Prostate gland (tissue), 2 donors: ENCODE measurements at regions not wholly inside any gene's neighbourhood (a gene's known extent, or its start where the extent isn't known, plus 50 kb on each side); places are given as distances from the start of the nearest gene placed in this dataset.

Experiments used
- DNase-seq: peaks from one replicate; pipeline ENCODE4 v3.0.0-alpha.2; 2019; ENCODE audit warnings: low spot score
- H3K27ac ChIP-seq, 2 donors: fragments of 200-600 bp; sonication (generic); 2 replicates each; pipeline ENCODE4 v1.5.1; 2017 to 2019
- H3K27me3 ChIP-seq: fragments of 200-600 bp; sonication (generic); replicated peaks from 2 replicates; pipeline ENCODE4 v1.5.1; 2019; ENCODE audit not compliant: insufficient read depth
- H3K36me3 ChIP-seq, 2 donors: fragments of 200-600 bp; sonication (generic); 1 replicate in 1 of 2; 2 replicates in 1 of 2; pipeline versions ENCODE4 v1.5.1 to v1.8.1; 2017 to 2019
- H3K4me1 ChIP-seq: fragments of 200-600 bp; sonication (generic); replicated peaks from 2 replicates; pipeline ENCODE4 v1.5.1; 2019
- H3K4me3 ChIP-seq, 2 donors: fragments of 200-600 bp; sonication (generic); 2 replicates each; pipeline ENCODE4 v1.5.1; 2017 to 2019
- H3K9me3 ChIP-seq: fragments of 200-600 bp; sonication (generic); 2 replicates; pipeline ENCODE4 v1.5.1; 2017
- POLR2A ChIP-seq: fragments of 450-650 bp; IDR thresholded peaks from one replicate; pipeline ENCODE4 v1.6.1; 2016; ENCODE audit warnings: antibody characterized with exemption, mild to moderate bottlenecking
- POLR2AphosphoS5 ChIP-seq: sonication (generic); formaldehyde crosslinking; IDR thresholded peaks from one replicate; pipeline ENCODE4 v1.6.1; 2017; ENCODE audit warnings: antibody characterized with exemption
- WGBS: methylation state at CpG from one replicate; pipeline ENCODE4 v1.1.5; 2018; 5-methylcytosine and 5-hydroxymethylcytosine counted together
- intact Hi-C: fragments of 100-400 bp; cut with DNase I; formaldehyde crosslinking; loops from one replicate; pipeline ENCODE4 v1.14.2; 2022
- TF ChIP-seq, protein P1 (sequence below), 4 experiments: fragments of 200-600 bp in 2 of 4; fragments of 450-650 bp in 2 of 4; sonication (generic) in 2 of 4; IDR thresholded peaks; 1 replicate in 3 of 4; 2 replicates in 1 of 4; pipeline ENCODE4 v1.5.1; 2016 to 2019; ENCODE audit warnings: antibody characterized with exemption in 4 of 4, mild to moderate bottlenecking in 2 of 4, moderate library complexity in 2 of 4

DNA sequence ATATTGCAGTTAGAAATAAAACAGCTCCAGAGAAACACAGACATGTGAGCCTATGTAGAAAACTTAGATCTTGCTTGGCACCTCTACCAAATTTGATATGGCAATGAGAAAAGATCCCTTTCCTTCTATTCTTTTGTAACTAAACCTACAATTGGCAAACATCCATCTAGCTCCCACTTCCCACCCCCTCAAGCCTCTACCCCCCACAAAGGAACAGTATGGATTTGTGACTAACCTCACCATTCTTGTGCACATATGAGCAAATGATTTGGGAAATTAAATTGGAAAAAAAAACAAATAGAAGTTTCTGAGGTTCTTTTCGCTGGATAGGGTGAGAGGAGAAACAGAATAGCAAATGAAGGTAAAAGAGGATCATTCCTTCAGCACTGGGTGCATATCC lies 85.8 kb upstream of the TIAM2 start:
- no peak for TF ChIP-seq POLR2AphosphoS5
- no peak for TF ChIP-seq POLR2A
- TF ChIP-seq, protein P1, sequence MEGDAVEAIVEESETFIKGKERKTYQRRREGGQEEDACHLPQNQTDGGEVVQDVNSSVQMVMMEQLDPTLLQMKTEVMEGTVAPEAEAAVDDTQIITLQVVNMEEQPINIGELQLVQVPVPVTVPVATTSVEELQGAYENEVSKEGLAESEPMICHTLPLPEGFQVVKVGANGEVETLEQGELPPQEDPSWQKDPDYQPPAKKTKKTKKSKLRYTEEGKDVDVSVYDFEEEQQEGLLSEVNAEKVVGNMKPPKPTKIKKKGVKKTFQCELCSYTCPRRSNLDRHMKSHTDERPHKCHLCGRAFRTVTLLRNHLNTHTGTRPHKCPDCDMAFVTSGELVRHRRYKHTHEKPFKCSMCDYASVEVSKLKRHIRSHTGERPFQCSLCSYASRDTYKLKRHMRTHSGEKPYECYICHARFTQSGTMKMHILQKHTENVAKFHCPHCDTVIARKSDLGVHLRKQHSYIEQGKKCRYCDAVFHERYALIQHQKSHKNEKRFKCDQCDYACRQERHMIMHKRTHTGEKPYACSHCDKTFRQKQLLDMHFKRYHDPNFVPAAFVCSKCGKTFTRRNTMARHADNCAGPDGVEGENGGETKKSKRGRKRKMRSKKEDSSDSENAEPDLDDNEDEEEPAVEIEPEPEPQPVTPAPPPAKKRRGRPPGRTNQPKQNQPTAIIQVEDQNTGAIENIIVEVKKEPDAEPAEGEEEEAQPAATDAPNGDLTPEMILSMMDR (IDR thresholded peaks at IDR 0.05), result no peak
- DNase-seq, result no peak
- intact Hi-C loops, result no loop called here
- H3K36me3 ChIP-seq, result no peaks in the 10 kb centered on the region
- H3K9me3 ChIP-seq, result no peaks in the 10 kb centered on the region
- no peak overlapping the region for H3K27ac ChIP-seq
- H3K27me3 ChIP-seq, result no peaks in the 10 kb centered on the region
- H3K4me3 ChIP-seq, result no peak overlapping the region
- no peaks in the 10 kb centered on the region for H3K4me1 ChIP-seq
- 100% methylated on average over 1 of the region's 1 CpG for WGBS

DNA sequence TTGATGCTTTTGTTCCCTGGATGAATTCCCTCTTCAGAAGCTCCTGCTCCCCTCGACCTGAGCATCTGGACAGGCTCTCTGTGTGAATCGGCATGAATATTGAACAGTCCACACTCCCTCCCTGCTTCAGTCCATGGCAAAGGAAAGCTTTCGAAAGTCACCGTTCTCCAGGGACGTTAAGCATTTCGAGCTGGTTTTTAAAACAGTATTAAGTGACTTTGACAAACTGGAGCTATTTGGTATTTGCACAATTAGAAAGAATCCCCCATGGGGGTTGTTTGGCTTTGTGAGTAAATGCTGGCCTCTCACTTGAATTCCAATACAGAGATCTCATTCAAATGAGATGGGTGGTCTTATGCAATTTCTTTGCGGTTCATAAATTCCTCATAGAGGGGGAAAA lies 85.3 kb upstream of the TIAM2 start:
- no peak for DNase-seq
- Histone ChIP-seq H3K27me3 (no peaks in the 10 kb centered on the region), H3K27ac (no peak overlapping the region), H3K4me1 (no peaks in the 10 kb centered on the region), H3K9me3 (no peaks in the 10 kb centered on the region), H3K4me3 (no peak overlapping the region), H3K36me3 (no peaks in the 10 kb centered on the region)
- intact Hi-C loops, result no loop called here
- TF ChIP-seq POLR2A, result no peak
- TF ChIP-seq POLR2AphosphoS5, result no peak
- TF ChIP-seq, protein P1 (IDR thresholded peaks at IDR 0.05), result no peak
- WGBS, result 66% methylated on average over 7 of the region's 7 CpGs

DNA sequence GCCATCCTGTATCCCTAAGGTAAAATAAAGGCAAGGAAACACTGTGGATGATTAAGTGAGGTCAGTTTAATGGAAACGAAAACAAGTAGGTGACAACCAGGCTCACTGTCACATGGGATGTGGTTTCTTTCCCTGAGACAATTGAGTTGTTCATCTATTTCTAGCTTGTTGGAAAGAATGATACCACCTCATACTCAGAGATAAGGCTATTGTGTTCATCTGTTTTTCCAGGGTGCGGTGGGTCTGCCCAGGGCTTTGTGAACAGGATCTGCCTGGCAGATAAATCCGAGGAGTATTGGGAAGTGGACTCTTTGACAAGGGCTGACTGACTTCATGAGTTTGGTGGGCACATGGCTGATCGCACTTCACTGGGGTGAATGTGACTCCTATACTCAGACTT lies 80.8 kb upstream of the TIAM2 start:
- Histone ChIP-seq H3K36me3 (no peaks in the 10 kb centered on the region), H3K27me3 (no peaks in the 10 kb centered on the region), H3K27ac (no peak overlapping the region), H3K9me3 (no peaks in the 10 kb centered on the region), H3K4me1 (no peaks in the 10 kb centered on the region), H3K4me3 (no peak overlapping the region)
- TF ChIP-seq, protein P1 (IDR thresholded peaks at IDR 0.05), result no peak
- TF ChIP-seq POLR2AphosphoS5, result no peak
- no peak for TF ChIP-seq POLR2A
- 84% methylated on average over 4 of the region's 4 CpGs for WGBS
- no peak for DNase-seq
- intact Hi-C loops, result no loop called here

DNA sequence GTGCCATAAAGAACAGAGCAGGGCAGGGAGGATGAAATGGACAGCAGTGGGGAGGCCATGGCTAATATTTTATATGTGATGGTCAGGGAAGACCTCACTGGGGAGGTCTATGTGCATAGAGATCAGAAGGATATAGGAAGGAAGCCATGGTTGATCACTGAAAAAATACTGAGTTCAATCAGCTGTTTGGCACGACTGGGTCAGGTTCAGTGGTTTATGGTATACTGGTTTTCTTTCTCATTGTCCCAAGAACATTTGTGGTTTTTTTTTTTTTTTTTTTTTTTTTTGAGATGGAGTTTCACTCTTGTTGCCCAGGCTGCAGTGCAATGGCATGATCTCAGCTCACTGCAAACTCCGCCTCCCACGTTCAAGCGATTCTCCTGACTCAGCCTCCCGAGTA lies 78.3 kb upstream of the TIAM2 start:
- no peaks in the 10 kb centered on the region for H3K9me3 ChIP-seq
- H3K36me3 ChIP-seq, result no peaks in the 10 kb centered on the region
- TF ChIP-seq POLR2AphosphoS5 (no peak), POLR2A (no peak)
- TF ChIP-seq, protein P1 (IDR thresholded peaks at IDR 0.05), result no peak
- H3K4me1 ChIP-seq, result no peaks in the 10 kb centered on the region
- H3K27me3 ChIP-seq, result no peaks in the 10 kb centered on the region
- H3K4me3 ChIP-seq, result no peak overlapping the region
- no peak for DNase-seq
- WGBS, result 88% methylated on average over 5 of the region's 5 CpGs
- no peak overlapping the region for H3K27ac ChIP-seq
- intact Hi-C loops, result no loop called here

DNA sequence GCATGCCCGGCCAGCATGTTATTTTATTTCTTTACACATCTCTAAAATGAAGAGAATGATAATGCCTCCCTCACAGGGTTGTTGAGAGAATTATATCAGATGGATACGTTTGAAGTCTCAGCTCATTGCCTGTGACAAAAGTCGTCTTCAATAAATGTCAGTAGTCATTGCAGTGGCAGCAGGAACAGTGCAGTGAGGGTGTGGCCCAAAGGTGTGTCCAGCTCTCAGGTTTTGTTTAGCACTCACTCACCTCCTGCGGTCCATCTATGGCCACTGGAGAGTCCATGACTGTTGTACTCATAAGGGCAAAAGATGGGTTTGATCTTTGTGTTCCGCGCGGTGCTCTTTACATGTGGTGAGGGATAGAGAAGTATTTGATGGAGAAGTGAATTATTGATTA lies 77.2 kb upstream of the TIAM2 start:
- WGBS, result 87% methylated on average over 7 of the region's 7 CpGs
- Histone ChIP-seq H3K4me1 (no peaks in the 10 kb centered on the region), H3K9me3 (no peaks in the 10 kb centered on the region), H3K36me3 (no peaks in the 10 kb centered on the region), H3K27ac (no peak overlapping the region), H3K27me3 (no peaks in the 10 kb centered on the region), H3K4me3 (no peak overlapping the region)
- no peak for TF ChIP-seq POLR2AphosphoS5
- no peak for DNase-seq
- intact Hi-C loops, result no loop called here
